ENCODE measurements at regions not wholly inside any gene's neighbourhood (a gene's known extent, or its start where the extent isn't known, plus 50 kb on each side); places are given as distances from the start of the nearest gene placed in this dataset.

- no peak for TF ChIP-seq ZNF160 (CRISPR knock-in tag; IDR thresholded peaks at IDR 0.05)
- TF ChIP-seq ZNF546 (CRISPR knock-in tag; conservative IDR thresholded peaks at IDR 0.05) = no peak
- no peak for TF ChIP-seq TFE3 (CRISPR knock-in tag; IDR thresholded peaks at IDR 0.05)
- no peak for TF ChIP-seq ATAD3A (CRISPR knock-in tag; IDR thresholded peaks at IDR 0.05)
- TF ChIP-seq SNAPC4 (CRISPR knock-in tag; IDR thresholded peaks at IDR 0.05) = no peak
Measured at GRCh38 chr12:34297790-34298164, 275.5 kb downstream of the ALG10 start (continued).

- WGBS (ENCODE audit: low lambda C conversion rate) = 16% methylated on average over 27 of the region's 28 CpGs
- BruUV-seq (replicated peaks) = no TSS peak
- TF ChIP-seq THAP7 (CRISPR knock-in tag; IDR thresholded peaks at IDR 0.05) (no peak), ZNF839 (CRISPR knock-in tag; IDR thresholded peaks at IDR 0.05; ENCODE audit: borderline replicate concordance) (no peak), GATAD2A (CRISPR knock-in tag; IDR thresholded peaks at IDR 0.05) (no peak), HOMEZ (CRISPR knock-in tag; IDR thresholded peaks at IDR 0.05; ENCODE audit: low read depth) (no peak), ZFYVE20 (CRISPR knock-in tag; IDR thresholded peaks at IDR 0.05; ENCODE audit: borderline replicate concordance, low read depth) (no peak), ARNT2 (CRISPR knock-in tag; IDR thresholded peaks at IDR 0.05; ENCODE audit: low read depth) (no peak), ZNF780A (CRISPR knock-in tag; IDR thresholded peaks at IDR 0.05) (no peak), ZNF234 (CRISPR knock-in tag; conservative IDR thresholded peaks at IDR 0.05) (no peak)
- Histone ChIP-seq H3K4me1 (ENCODE audit: insufficient read depth, low read length) (no peaks in the 10 kb centered on the region), H3K4me2 (ENCODE audit: low read depth, low read length) (no peak overlapping the region), H4K20me1 (ENCODE audit: insufficient read depth, low read length) (no peaks in the 10 kb centered on the region), H3K4me3 (replicated peaks in 1 of 3; ENCODE audit: insufficient read depth in 1 of 3, low read depth in 2 of 3, low read length in 3 of 3) (no peak overlapping the region), H3K36me3 (replicated peaks in 1 of 2; ENCODE audit: control insufficient read depth in 1 of 2, insufficient read depth in 2 of 2, low read length in 2 of 2) (no peaks in the 10 kb centered on the region), H3K27ac (ENCODE audit: extremely low read length, insufficient read depth, low read length) (no peak overlapping the region), H3K9ac (ENCODE audit: insufficient read depth, low read depth, low read length) (no peak overlapping the region), H3K9me3 (ENCODE audit: low read length) (no peaks in the 10 kb centered on the region), H3K79me2 (ENCODE audit: insufficient read depth, low read length) (no peaks in the 10 kb centered on the region), H3K27me3 (ENCODE audit: control insufficient read depth in 1 of 2, insufficient read depth in 2 of 2, low read length in 2 of 2) (peaks cover 5 to 43% of the 10 kb centered on the region in 2 experiments; a peak in 3 of 5 replicates), H2AFZ (ENCODE audit: low read length) (no peak overlapping the region)
- ATAC-seq = no peak
- POLR2A ChIA-PET = no interaction called here
- intact Hi-C loops (cut with micrococcal nuclease; ENCODE audit: unreplicated experiment) = no loop called here
- no peak for FAIRE-seq
- in situ Hi-C loops (cut with HindIII; ENCODE audit: extremely low pct_ligation_motif_present, low pct_unique_long_range_greater_than_20kb) = no loop called here
- no peak for DNase-seq (ENCODE audit: low spot score)
- CTCF ChIA-PET (ENCODE audit: low intra/inter-chr PET ratio, low total read pairs) = no interaction called here
Measured at GRCh38 chr12:34298176-34298970, 276.1 kb downstream of the ALG10 start.

Measured in HepG2 (cell line).